Psoas muscle (tissue), 7 donors: ENCODE measurements at regions not wholly inside any gene's neighbourhood (a gene's known extent, or its start where the extent isn't known, plus 50 kb on each side); places are given as distances from the start of the nearest gene placed in this dataset.

Source experiments
- ATAC-seq, 4 donors: fragments of 200-7000 bp; cut with Tn5 transposase; one replicate each; pipeline ENCODE4 v1.9.1; 2020; ENCODE audit warnings: moderate library complexity in 3 of 4, mild to moderate bottlenecking in 2 of 4
- DNase-seq, 2 donors: peaks; one replicate each; pipeline ENCODE4 v3.0.0-alpha.2; 2020
- H3K27ac ChIP-seq: fragments of 200-600 bp; one replicate; pipeline ENCODE4 v1.8.0; 2022
- H3K27me3 ChIP-seq, 3 donors: fragments of 200-600 bp in 1 of 3; one replicate each; pipeline versions ENCODE4 v1.6.1 to v1.8.0; 2013 to 2022; ENCODE audit warnings: low read length in 2 of 3, mild to moderate bottlenecking in 2 of 3, moderate library complexity in 1 of 3; ENCODE audit not compliant: insufficient read depth in 3 of 3
- H3K36me3 ChIP-seq, 2 donors: fragments of 200-600 bp in 1 of 2; one replicate each; pipeline versions ENCODE4 v1.6.1 to v1.8.0; 2013 to 2022; ENCODE audit warnings: low read depth in 1 of 2, mild to moderate bottlenecking in 1 of 2, moderate library complexity in 1 of 2; ENCODE audit not compliant: insufficient read depth in 1 of 2
- H3K4me1 ChIP-seq: fragments of 200-600 bp; one replicate; pipeline ENCODE4 v1.8.0; 2022
- H3K4me3 ChIP-seq: fragments of 200-600 bp; one replicate; pipeline ENCODE4 v1.8.0; 2022; ENCODE audit warnings: mild to moderate bottlenecking
- H3K9me3 ChIP-seq: fragments of 200-600 bp; one replicate; pipeline ENCODE4 v1.8.0; 2022
- whole genome bisulfite sequencing, 3 donors: extraction: QIAGEN DNeasy Blood & Tissue Kit; methylation state at CpG; one replicate each; pipeline versions ENCODE4 v1.1.6 to v1.1.7; 2013; 5-methylcytosine and 5-hydroxymethylcytosine counted together
- intact Hi-C, 2 donors: fragments of 100-400 bp; cut with DNase I; formaldehyde crosslinking; loops; one replicate each; pipeline versions ENCODE4 v1.11.0 to v1.14.2; 2022
- TF ChIP-seq, protein P1 (sequence below): fragments of 200-600 bp; IDR thresholded peaks from one replicate; pipeline ENCODE4 v1.8.0; 2022; ENCODE audit warnings: antibody characterized with exemption
- donor health status: healthy with polysubstance abuse.
- donor health status: DM: no; HTN: no; CAD: no; lungs with moderate emphysema.
- donor health status: Bipolar disorder and iron deficiency.
- donor health status: healthy.
- donor health status: DM: yes; HTN: yes; CAD: no.
- donor health status: DM: no; HTN: no; CAD: no.
- donor health status: DM: yes; HTN: yes; CAD: no.

DNA sequence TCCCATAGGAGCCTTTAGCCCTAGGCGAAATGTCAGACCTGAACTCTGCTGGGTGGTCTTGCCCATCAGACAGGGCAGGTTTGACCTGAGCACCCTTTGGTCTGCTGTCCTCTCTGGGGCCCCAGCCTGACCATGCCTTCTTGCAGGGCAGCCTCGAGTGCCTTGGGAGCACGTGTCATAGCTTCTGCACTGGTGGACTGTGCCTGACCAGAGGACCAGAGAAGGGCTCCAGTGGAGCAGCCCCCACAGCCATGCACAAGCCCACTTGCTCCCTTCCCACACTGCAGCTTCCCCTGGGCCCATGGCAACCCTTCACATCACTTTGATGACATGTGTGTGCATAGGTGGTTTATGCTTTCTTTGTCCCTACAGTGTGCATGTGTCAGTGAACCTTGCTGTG, 394.0 kb downstream of the TEX13C start:
- Histone ChIP-seq H3K4me1 (no peaks in the 10 kb centered on the region), H3K36me3 (no peaks in the 10 kb centered on the region), H3K4me3 (no peak overlapping the region), H3K27ac (no peak overlapping the region), H3K9me3 (no peaks in the 10 kb centered on the region), H3K27me3 (no peaks in the 10 kb centered on the region)
- intact Hi-C loops: no loop called here
- TF ChIP-seq, protein P1, sequence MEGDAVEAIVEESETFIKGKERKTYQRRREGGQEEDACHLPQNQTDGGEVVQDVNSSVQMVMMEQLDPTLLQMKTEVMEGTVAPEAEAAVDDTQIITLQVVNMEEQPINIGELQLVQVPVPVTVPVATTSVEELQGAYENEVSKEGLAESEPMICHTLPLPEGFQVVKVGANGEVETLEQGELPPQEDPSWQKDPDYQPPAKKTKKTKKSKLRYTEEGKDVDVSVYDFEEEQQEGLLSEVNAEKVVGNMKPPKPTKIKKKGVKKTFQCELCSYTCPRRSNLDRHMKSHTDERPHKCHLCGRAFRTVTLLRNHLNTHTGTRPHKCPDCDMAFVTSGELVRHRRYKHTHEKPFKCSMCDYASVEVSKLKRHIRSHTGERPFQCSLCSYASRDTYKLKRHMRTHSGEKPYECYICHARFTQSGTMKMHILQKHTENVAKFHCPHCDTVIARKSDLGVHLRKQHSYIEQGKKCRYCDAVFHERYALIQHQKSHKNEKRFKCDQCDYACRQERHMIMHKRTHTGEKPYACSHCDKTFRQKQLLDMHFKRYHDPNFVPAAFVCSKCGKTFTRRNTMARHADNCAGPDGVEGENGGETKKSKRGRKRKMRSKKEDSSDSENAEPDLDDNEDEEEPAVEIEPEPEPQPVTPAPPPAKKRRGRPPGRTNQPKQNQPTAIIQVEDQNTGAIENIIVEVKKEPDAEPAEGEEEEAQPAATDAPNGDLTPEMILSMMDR: no peak
- DNase-seq (no peak), ATAC-seq (no peak)
- 45 to 51% (median 48%) methylated on average over 3 of the region's 3 CpGs for WGBS, 3 donors

DNA sequence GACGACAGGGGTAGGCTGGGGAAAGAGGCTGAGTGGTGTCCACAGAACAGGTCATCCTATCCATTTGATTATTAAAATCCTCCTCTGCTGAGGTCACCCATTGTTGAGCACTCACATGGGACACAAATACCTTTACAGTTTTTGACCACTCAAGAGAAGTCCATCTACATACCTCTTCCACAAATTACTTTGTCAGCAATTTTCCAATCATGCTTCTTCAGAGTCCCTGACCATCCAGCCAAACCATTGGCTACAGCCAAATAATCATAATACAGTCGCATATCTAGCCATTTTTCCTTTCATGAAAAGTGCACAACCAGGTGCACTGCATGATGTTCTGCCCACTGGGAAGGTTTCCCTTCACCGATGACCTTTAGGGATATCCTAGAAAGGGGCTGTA, 407.4 kb downstream of the TEX13C start:
- Histone ChIP-seq H3K27me3 (no peaks in the 10 kb centered on the region), H3K4me3 (no peak overlapping the region), H3K9me3 (no peaks in the 10 kb centered on the region), H3K4me1 (no peaks in the 10 kb centered on the region), H3K27ac (no peak overlapping the region), H3K36me3 (no peaks in the 10 kb centered on the region)
- intact Hi-C loops: no loop called here
- TF ChIP-seq, protein P1: no peak
- DNase-seq (no peak), ATAC-seq (no peak)
- WGBS, 3 donors: 59 to 79% (median 70%) methylated on average over 3 of the region's 3 CpGs

DNA sequence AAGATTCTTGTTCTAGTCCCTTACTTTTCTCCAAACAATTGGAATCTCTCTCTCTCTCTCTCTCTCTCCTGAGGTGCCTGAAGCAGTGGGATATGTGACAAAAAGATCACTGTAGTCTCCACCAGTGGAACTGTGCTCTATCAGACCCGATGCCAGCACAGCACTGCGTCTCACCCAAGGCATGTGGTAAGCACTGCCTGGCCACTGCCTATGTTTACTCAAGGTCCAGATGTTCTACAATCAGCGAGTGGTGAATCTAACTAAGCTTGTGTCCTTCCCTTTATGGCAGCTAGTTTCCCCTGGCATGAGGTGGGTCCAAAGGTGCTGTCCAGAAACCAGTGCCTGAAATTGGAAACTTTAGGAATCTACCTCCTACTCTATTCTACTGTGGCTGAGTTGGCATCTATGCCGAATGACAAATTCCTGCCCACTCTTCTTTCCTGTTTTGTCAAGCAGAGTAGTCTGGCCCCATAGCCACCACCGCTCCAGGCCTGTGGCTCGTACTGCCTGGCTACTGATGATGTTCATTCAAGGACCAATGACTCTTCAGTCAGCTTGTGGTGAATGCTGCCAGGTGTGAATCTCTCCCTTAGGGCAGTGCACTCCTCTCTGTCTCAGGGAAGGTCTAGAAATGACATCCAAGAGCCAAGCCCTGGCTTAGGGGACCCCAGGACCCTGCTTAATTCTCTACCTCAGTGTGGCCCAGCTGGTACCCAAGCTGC, 416.5 kb downstream of the TEX13C start:
- ATAC-seq (no peak), DNase-seq (no peak)
- no peaks in the 10 kb centered on the region for H3K27me3 ChIP-seq
- TF ChIP-seq, protein P1: no peak
- no peaks in the 10 kb centered on the region for H3K9me3 ChIP-seq
- H3K4me1 ChIP-seq: no peaks in the 10 kb centered on the region
- no peak overlapping the region for H3K4me3 ChIP-seq
- 74 to 78% (median 77%) methylated on average over 6 of the region's 6 CpGs for WGBS, 3 donors
- intact Hi-C loops: no loop called here
- H3K36me3 ChIP-seq: no peaks in the 10 kb centered on the region
- no peak overlapping the region for H3K27ac ChIP-seq

DNA sequence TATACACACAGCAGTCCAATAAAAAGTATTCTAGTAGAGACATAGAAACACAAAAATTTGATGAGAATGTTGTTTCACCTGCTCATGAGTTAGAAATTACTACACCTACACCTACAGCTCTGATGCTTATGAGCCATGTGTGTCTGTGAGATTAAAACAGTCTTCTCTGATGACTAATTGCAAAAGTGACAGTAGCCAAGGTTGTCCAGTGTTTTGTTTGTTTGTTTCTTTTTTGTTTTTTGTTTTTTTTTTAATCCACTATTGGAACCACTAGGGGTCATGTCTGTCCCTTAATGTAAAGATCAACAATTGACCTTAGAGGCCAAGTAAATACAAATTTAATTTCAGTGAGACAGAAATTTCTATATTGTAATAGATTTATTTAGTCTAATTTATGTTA, 423.1 kb downstream of the TEX13C start:
- no peak overlapping the region for H3K27ac ChIP-seq
- H3K27me3 ChIP-seq: no peaks in the 10 kb centered on the region
- DNase-seq: no peak
- H3K4me3 ChIP-seq: no peak overlapping the region
- no peak for ATAC-seq
- TF ChIP-seq, protein P1: no peak
- no peaks in the 10 kb centered on the region for H3K4me1 ChIP-seq
- intact Hi-C loops: no loop called here
- no peaks in the 10 kb centered on the region for H3K9me3 ChIP-seq
- H3K36me3 ChIP-seq: no peaks in the 10 kb centered on the region

DNA sequence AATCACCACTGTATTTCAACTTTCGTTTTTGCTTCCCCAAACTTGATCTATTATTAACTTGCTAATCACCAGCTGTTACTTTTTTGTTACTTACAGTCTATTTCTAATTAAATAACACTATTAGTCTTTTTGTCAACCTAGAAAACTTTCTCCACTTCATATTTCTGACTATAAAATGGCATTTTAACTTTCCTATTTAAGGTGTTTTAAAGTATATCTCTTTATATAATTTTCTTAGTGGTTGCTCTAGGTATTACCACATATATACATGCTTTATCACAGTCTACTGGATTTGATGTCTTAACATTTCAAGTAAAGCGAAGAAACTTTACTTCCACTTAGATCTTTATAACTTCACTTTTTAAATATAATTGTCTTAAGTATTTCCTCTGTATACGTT, 421.2 kb downstream of the DCAF12L2 start:
- no peaks in the 10 kb centered on the region for H3K36me3 ChIP-seq
- intact Hi-C loops: no loop called here
- ATAC-seq (no peak), DNase-seq (no peak)
- H3K27ac ChIP-seq: no peak overlapping the region
- H3K9me3 ChIP-seq: no peaks in the 10 kb centered on the region
- no peaks in the 10 kb centered on the region for H3K4me1 ChIP-seq
- 71 to 76% (median 71%) methylated on average over 3 of the region's 3 CpGs for WGBS, 3 donors
- H3K27me3 ChIP-seq: no peaks in the 10 kb centered on the region
- no peak overlapping the region for H3K4me3 ChIP-seq
- TF ChIP-seq, protein P1: no peak
